GM23338 (cell line): ENCODE measurements at regions not wholly inside any gene's neighbourhood (a gene's known extent, or its start where the extent isn't known, plus 50 kb on each side); places are given as distances from the start of the nearest gene placed in this dataset.

Experiments
- ATAC-seq: fragments of 200-7000 bp; cut with Tn5 transposase; 3 replicates; pipeline ENCODE4 v1.9.1; 2020
- DNase-seq: peaks from one replicate; pipeline ENCODE4 v3.0.0-alpha.2; 2015; ENCODE audit warnings: low spot score
- H2AFZ ChIP-seq: fragments of 200-600 bp; sonication (generic); 2 replicates; pipeline ENCODE4 v1.8.0; 2016; ENCODE audit warnings: antibody characterized with exemption, mild to moderate bottlenecking, moderate library complexity
- H3F3A ChIP-seq: fragments of 200-600 bp; sonication (generic); replicated peaks from 2 replicates; pipeline ENCODE4 v1.8.0; 2017; ENCODE audit warnings: antibody characterized with exemption, mixed run types, low read depth
- H3K27ac ChIP-seq: fragments of 200-600 bp; sonication (generic); 2 replicates; pipeline ENCODE4 v1.6.1; 2016; ENCODE audit warnings: low read depth
- H3K27me3 ChIP-seq: fragments of 200-600 bp; sonication (generic); 2 replicates; pipeline ENCODE4 v1.8.0; 2016; ENCODE audit warnings: mild to moderate bottlenecking, mixed run types, moderate library complexity; ENCODE audit not compliant: insufficient read depth
- H3K36me3 ChIP-seq: fragments of 200-600 bp; sonication (generic); 2 replicates; pipeline ENCODE4 v1.8.0; 2016; ENCODE audit warnings: mild to moderate bottlenecking; ENCODE audit not compliant: insufficient read depth
- H3K4me1 ChIP-seq: fragments of 200-600 bp; sonication (generic); 2 replicates; pipeline ENCODE4 v1.8.0; 2016; ENCODE audit warnings: mild to moderate bottlenecking, moderate library complexity; ENCODE audit not compliant: insufficient read depth
- H3K4me2 ChIP-seq: fragments of 200-600 bp; sonication (generic); 2 replicates; pipeline ENCODE4 v1.7.1; 2017; ENCODE audit warnings: mixed run types
- H3K4me3 ChIP-seq: fragments of 200-600 bp; sonication (generic); 2 replicates; pipeline ENCODE4 v1.6.1; 2016; ENCODE audit warnings: mixed run types
- H3K79me2 ChIP-seq: fragments of 200-600 bp; sonication (generic); replicated peaks from 2 replicates; pipeline ENCODE4 v1.8.0; 2017; ENCODE audit warnings: mild to moderate bottlenecking; ENCODE audit not compliant: insufficient read depth
- H3K9me2 ChIP-seq: fragments of 200-600 bp; sonication (generic); 2 replicates; pipeline ENCODE4 v1.8.0; 2017; ENCODE audit not compliant: insufficient read depth
- H4K20me1 ChIP-seq: fragments of 200-600 bp; sonication (generic); replicated peaks from 2 replicates; pipeline ENCODE4 v1.8.0; 2017; ENCODE audit warnings: mild to moderate bottlenecking; ENCODE audit not compliant: insufficient read depth
- H3K27ac Mint-ChIP-seq: 2 replicates; pipeline ENCODE4 v1.8.0; 2020; ENCODE audit warnings: inconsistent platforms, mild to moderate bottlenecking, moderate library complexity, mixed read lengths
- H3K27me3 Mint-ChIP-seq: 3 replicates; pipeline ENCODE4 v1.8.0; 2022; ENCODE audit warnings: low read depth, mild to moderate bottlenecking, moderate library complexity, mixed read lengths, inconsistent platforms; ENCODE audit not compliant: insufficient read depth, poor library complexity
- H3K36me3 Mint-ChIP-seq: 3 replicates; pipeline ENCODE4 v1.8.0; 2021; ENCODE audit warnings: low read depth, mild to moderate bottlenecking, inconsistent platforms, moderate library complexity, mixed read lengths
- H3K4me1 Mint-ChIP-seq: 3 replicates; pipeline ENCODE4 v1.8.0; 2020; ENCODE audit warnings: mild to moderate bottlenecking, inconsistent platforms, mixed read lengths
- H3K4me3 Mint-ChIP-seq: 3 replicates; pipeline ENCODE4 v1.8.0; 2021; ENCODE audit warnings: moderate library complexity, mild to moderate bottlenecking, inconsistent platforms, mixed read lengths
- H3K9me3 Mint-ChIP-seq: 3 replicates; pipeline ENCODE4 v1.8.0; 2020; ENCODE audit warnings: moderate library complexity, mild to moderate bottlenecking, inconsistent platforms, mixed read lengths
- CREB1 ChIP-seq: fragments of 250-450 bp; sonication (Bioruptor Pico); IDR thresholded peaks from 2 replicates; pipeline ENCODE4 v1.5.0; 2020; ENCODE audit warnings: low read depth, mild to moderate bottlenecking, moderate library complexity
- CTCF ChIP-seq, 2 experiments: fragments of 200-600 bp in 1 of 2; sonication (generic) in 1 of 2; conservative IDR thresholded peaks; 2 replicates each; pipeline versions ENCODE4 v1.5.1 to v1.6.1; 2016 to 2017; ENCODE audit warnings: antibody characterized with exemption in 2 of 2, low read depth in 2 of 2, mild to moderate bottlenecking in 2 of 2, moderate library complexity in 1 of 2
- EZH2 ChIP-seq: fragments of 200-600 bp; sonication (generic); IDR thresholded peaks from one replicate; pipeline ENCODE4 v1.8.0; 2017; ENCODE audit warnings: antibody characterized with exemption, mild to moderate bottlenecking, low read depth; ENCODE audit not compliant: unreplicated experiment
- JUNB ChIP-seq: IDR thresholded peaks from one replicate; pipeline ENCODE4 v1.6.1; 2016; ENCODE audit warnings: antibody characterized with exemption; ENCODE audit not compliant: unreplicated experiment
- NANOG ChIP-seq: IDR thresholded peaks from 2 replicates; pipeline ENCODE4 v1.6.1; 2016; ENCODE audit warnings: antibody characterized with exemption, borderline replicate concordance
- POLR2AphosphoS5 ChIP-seq: IDR thresholded peaks from 2 replicates; pipeline ENCODE4 v1.6.1; 2016; ENCODE audit warnings: antibody characterized with exemption, low read depth
- REST ChIP-seq: IDR thresholded peaks from one replicate; pipeline ENCODE4 v1.6.1; 2018; ENCODE audit warnings: antibody characterized with exemption; ENCODE audit not compliant: unreplicated experiment
- STAT1 ChIP-seq: IDR thresholded peaks from one replicate; pipeline ENCODE4 v1.6.1; 2016; ENCODE audit warnings: antibody characterized with exemption; ENCODE audit not compliant: unreplicated experiment
- ZNF114 ChIP-seq: fragments of 250-450 bp; sonication (Bioruptor Pico); IDR thresholded peaks from 2 replicates; pipeline ENCODE4 v1.5.0; 2020; ENCODE audit warnings: mild to moderate bottlenecking, moderate library complexity
- ZNF331 ChIP-seq: fragments of 250-450 bp; sonication (Bioruptor Pico); IDR thresholded peaks from 2 replicates; pipeline ENCODE4 v1.5.0; 2020; ENCODE audit warnings: low read depth, mild to moderate bottlenecking, moderate library complexity
- ZNF462 ChIP-seq: fragments of 250-450 bp; sonication (Bioruptor Pico); IDR thresholded peaks from 2 replicates; pipeline ENCODE4 v1.5.0; 2020; ENCODE audit warnings: mild to moderate bottlenecking, moderate library complexity

DNA sequence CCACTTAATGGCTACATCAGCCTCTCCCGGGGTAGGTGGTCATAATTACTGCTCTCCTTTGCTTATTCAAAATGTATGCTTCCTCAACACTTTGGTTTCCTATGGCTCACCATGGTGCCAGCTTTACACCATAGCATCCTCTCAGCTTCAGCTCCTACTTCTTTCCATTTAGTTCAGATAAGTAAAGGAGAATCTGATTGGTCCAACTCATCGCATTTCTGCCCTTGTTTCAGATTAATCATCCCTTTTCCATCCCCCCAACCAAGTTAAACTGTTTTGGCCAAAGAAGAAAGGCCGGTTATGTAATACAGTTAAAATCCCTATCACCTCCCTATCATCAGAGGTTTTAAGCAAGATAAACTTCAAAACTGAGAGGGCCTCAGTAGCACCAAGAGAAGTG, 130.5 kb downstream of the CETN3 start:
- Histone ChIP-seq H2AFZ (peak overlapping the region; percentile 85), H3K4me2 (no peak overlapping the region), H3K4me3 (no peak overlapping the region), H3K36me3 (no peaks in the 10 kb centered on the region), H3K27me3 (no peaks in the 10 kb centered on the region), H3K27ac (no peak overlapping the region), H3K4me1 (no peaks in the 10 kb centered on the region), H4K20me1 (no peaks in the 10 kb centered on the region), H3K79me2 (no peaks in the 10 kb centered on the region), H3F3A (no peaks in the 10 kb centered on the region), H3K9me2 (peaks cover 5% of the 10 kb centered on the region; the same call in 1 of the 2 replicates)
- Mint-ChIP-seq H3K4me1 (peaks cover 9% of the 10 kb centered on the region), H3K36me3 (no peaks in the 10 kb centered on the region), H3K27me3 (no peaks in the 10 kb centered on the region), H3K27ac (no peak overlapping the region), H3K9me3 (no peaks in the 10 kb centered on the region), H3K4me3 (no peak overlapping the region)
- no peak for ATAC-seq
- TF ChIP-seq ZNF331 (CRISPR knock-in tag), result no peak
- no peak for DNase-seq

GRCh38 chr5:90274216-90274615, 135.3 kb downstream of the CETN3 start:
- DNase-seq, result no peak
- no peaks in the 10 kb centered on the region for H3K36me3 Mint-ChIP-seq
- Histone ChIP-seq H3K36me3 (no peaks in the 10 kb centered on the region), H3K4me2 (no peak overlapping the region), H3F3A (no peaks in the 10 kb centered on the region), H2AFZ (peak overlapping the region; percentile 38; the same call in 1 of the 2 replicates), H3K79me2 (no peaks in the 10 kb centered on the region), H3K27ac (no peak overlapping the region), H3K9me2 (no peaks in the 10 kb centered on the region), H4K20me1 (no peaks in the 10 kb centered on the region), H3K27me3 (no peaks in the 10 kb centered on the region), H3K4me3 (no peak overlapping the region), H3K4me1 (no peaks in the 10 kb centered on the region)
- H3K9me3 Mint-ChIP-seq, result no peaks in the 10 kb centered on the region
- peaks cover 5% of the 10 kb centered on the region for H3K4me1 Mint-ChIP-seq
- H3K27me3 Mint-ChIP-seq, result peaks cover 1% of the 10 kb centered on the region
- no peak overlapping the region for H3K27ac Mint-ChIP-seq
- H3K4me3 Mint-ChIP-seq, result no peak overlapping the region
- ATAC-seq, result no peak
- TF ChIP-seq CREB1 (CRISPR knock-in tag) (no peak), JUNB (no peak), REST (no peak), CTCF (conservative IDR thresholded peaks at IDR 0.05; ENCODE audit: low read depth in 2 of 2) (no peak), ZNF331 (CRISPR knock-in tag) (no peak), NANOG (no peak), ZNF462 (CRISPR knock-in tag) (no peak), POLR2AphosphoS5 (no peak), ZNF114 (CRISPR knock-in tag) (no peak), STAT1 (no peak), EZH2 (no peak)
